ENCODE measurements at regions not wholly inside any gene's neighbourhood (a gene's known extent, or its start where the extent isn't known, plus 50 kb on each side); places are given as distances from the start of the nearest gene placed in this dataset.

- no peak for DNase-seq
Observed at GRCh38 chr10:78374331-78375028, 340.8 kb downstream of the RPS24 start.

- DNase-seq, result no peak
Observed at GRCh38 chr10:78375854-78376785, 342.5 kb downstream of the RPS24 start.

GRCh38 chr10:78377356-78377755 lies 343.7 kb downstream of the RPS24 start:
- no peak for DNase-seq

- DNase-seq, result no peak
Observed at GRCh38 chr10:78378192-78378591, 344.5 kb downstream of the RPS24 start.

- no peak for DNase-seq
Observed at GRCh38 chr10:78381107-78381506, 347.4 kb downstream of the RPS24 start.

- DNase-seq, result no peak
Observed at GRCh38 chr10:78382047-78382446, 348.4 kb downstream of the RPS24 start.

- DNase-seq, result no peak
Observed at GRCh38 chr10:78382772-78383171, 349.1 kb downstream of the RPS24 start.

- no peak for DNase-seq
Observed at GRCh38 chr10:78383378-78384048, 349.9 kb downstream of the RPS24 start.

GRCh38 chr10:78384049-78384431 lies 350.4 kb downstream of the RPS24 start:
- DNase-seq, result no peak

- no peak for DNase-seq
Observed at GRCh38 chr10:78385599-78385998, 351.9 kb downstream of the RPS24 start.

- no peak for DNase-seq
Observed at GRCh38 chr10:78386509-78386908, 352.8 kb downstream of the RPS24 start.

- DNase-seq, result no peak
Observed at GRCh38 chr10:78388331-78389050, 354.8 kb downstream of the RPS24 start.

GRCh38 chr10:78389419-78389818 lies 355.8 kb downstream of the RPS24 start:
- DNase-seq, result no peak

GRCh38 chr10:78390051-78390450 lies 356.4 kb downstream of the RPS24 start:
- DNase-seq, result no peak

GRCh38 chr10:78390817-78391216 lies 357.2 kb downstream of the RPS24 start:
- DNase-seq, result no peak

GRCh38 chr10:78391585-78391984 lies 357.9 kb downstream of the RPS24 start:
- DNase-seq, result no peak

- DNase-seq, result no peak
Observed at GRCh38 chr10:78392197-78392596, 358.5 kb downstream of the RPS24 start.

- DNase-seq, result no peak
Observed at GRCh38 chr10:78393094-78393493, 359.4 kb downstream of the RPS24 start.

- DNase-seq, result no peak
Observed at GRCh38 chr10:78394047-78394446, 360.4 kb downstream of the RPS24 start.

- no peak for DNase-seq
Observed at GRCh38 chr10:78395162-78395561, 361.5 kb downstream of the RPS24 start.

GRCh38 chr10:78396754-78397153 lies 363.1 kb downstream of the RPS24 start:
- no peak for DNase-seq

- DNase-seq, result no peak
Observed at GRCh38 chr10:78397786-78398185, 364.1 kb downstream of the RPS24 start.

- no peak for DNase-seq
Observed at GRCh38 chr10:78398382-78398781, 364.7 kb downstream of the RPS24 start.
